ENCODE measurements at regions not wholly inside any gene's neighbourhood (a gene's known extent, or its start where the extent isn't known, plus 50 kb on each side); places are given as distances from the start of the nearest gene placed in this dataset.

DNA sequence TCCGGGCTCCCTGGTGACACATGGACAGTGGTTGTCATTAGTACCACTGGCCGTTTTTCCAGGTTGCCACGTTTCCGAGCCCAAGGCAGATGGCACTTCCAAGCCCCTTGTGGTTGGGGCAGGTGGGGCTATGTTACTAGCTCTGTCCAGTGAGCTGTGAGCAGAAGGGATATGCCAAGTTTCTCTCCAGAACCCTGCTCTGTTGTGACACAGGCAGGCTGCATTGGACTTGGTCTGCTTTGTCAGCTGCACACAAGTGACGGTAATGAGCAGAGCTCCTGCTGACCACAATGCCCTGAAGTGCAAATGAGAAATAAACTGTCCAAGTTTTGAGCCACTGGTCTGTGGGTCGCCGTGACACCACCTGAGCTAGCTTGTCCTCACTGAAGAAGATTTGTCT lies 118.8 kb downstream of the GYPC start:
- Mint-ChIP-seq H3K36me3 (peaks cover 0 to 2% of the 10 kb centered on the region in 2 donors), H3K9me3 (peaks cover 0 to 2% (median 0%) of the 10 kb centered on the region in 8 donors), H3K4me1 (peaks cover 9 to 20% (median 14%) of the 10 kb centered on the region in 4 donors), H3K27me3 (peaks cover 2 to 4% of the 10 kb centered on the region in 2 donors), H3K27ac (peak overlapping the region in 3 of 7 donors; percentile 9 to 83 (median 69)), H3K4me3 (peak overlapping the region in 3 of 8 donors; percentile 12 to 85 (median 26))
- Histone ChIP-seq H3K27ac (ENCODE audit: low read depth, low read length) (no peak overlapping the region), H3K27me3 (ENCODE audit: insufficient read depth, low read length) (no peaks in the 10 kb centered on the region), H3K4me3 (ENCODE audit: low read length in 2 of 2) (no peak overlapping the region), H3K4me1 (ENCODE audit: insufficient read depth, low read length) (peaks cover 5% of the 10 kb centered on the region), H3K9me3 (ENCODE audit: control insufficient read depth in 1 of 2, low read length in 2 of 2) (no peaks in the 10 kb centered on the region), H3K36me3 (ENCODE audit: insufficient read depth, low read length) (no peaks in the 10 kb centered on the region)
- intact Hi-C loops (cut with micrococcal nuclease): no loop called here
- ChIA-PET CTCF (ENCODE audit: partially characterized antibody) (interaction anchor here (0.7 to 12.3 kb wide), 5 partner anchors 9 to 376 kb away, joined by 3 to 234 read pairs (median 3); no protein-coding TSS in a partner anchor), POLR2A (ENCODE audit: partially characterized antibody) (no interaction called here)
- no peak for DNase-seq

DNA sequence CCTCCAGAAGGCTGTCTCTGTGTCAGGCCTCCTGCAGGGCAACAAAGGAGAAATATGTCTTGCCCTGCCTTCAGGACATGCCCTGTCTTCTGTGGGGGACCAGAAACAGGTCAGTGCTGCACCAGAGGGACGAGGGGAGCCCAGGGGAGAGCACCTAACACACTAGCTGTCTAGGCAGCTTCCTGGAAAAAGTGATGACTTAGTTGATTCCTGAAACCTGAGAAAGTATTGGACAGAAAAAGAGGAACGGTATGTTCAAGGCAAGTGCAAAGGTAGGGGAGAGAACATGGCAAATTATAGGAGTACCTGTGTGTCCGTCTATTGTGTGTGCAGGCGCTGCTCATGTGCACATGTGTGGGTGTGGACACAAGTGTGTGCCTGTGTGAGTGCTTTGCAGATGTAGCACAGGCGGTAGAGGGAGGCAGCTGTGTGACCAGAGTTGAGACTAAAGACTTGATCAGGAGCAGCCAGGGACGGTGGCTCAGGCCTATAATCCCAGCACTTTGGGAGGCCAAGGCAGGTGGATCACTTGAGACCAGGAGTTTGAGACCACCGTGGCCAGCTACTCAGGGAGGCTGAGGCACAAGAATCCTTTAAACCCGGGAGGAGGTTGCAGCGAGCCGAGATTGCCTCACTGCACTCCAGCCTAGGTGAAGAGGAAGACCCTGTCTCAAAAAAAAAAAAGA lies 119.5 kb downstream of the GYPC start:
- peaks cover 9 to 20% (median 12%) of the 10 kb centered on the region in 4 donors for H3K4me1 Mint-ChIP-seq
- intact Hi-C loops (cut with micrococcal nuclease): no loop called here
- peaks cover 2 to 4% of the 10 kb centered on the region in 2 donors for H3K27me3 Mint-ChIP-seq
- Histone ChIP-seq H3K36me3 (ENCODE audit: insufficient read depth, low read length) (no peaks in the 10 kb centered on the region), H3K27ac (ENCODE audit: low read depth, low read length) (no peak overlapping the region), H3K4me3 (ENCODE audit: low read length in 2 of 2) (no peak overlapping the region), H3K27me3 (ENCODE audit: insufficient read depth, low read length) (no peaks in the 10 kb centered on the region), H3K4me1 (ENCODE audit: insufficient read depth, low read length) (peaks cover 5% of the 10 kb centered on the region), H3K9me3 (ENCODE audit: control insufficient read depth in 1 of 2, low read length in 2 of 2) (no peaks in the 10 kb centered on the region)
- no peak for DNase-seq
- ChIA-PET CTCF (ENCODE audit: partially characterized antibody) (interaction anchor here (0.7 to 12.3 kb wide), 7 partner anchors 8 to 377 kb away, joined by 3 to 234 read pairs (median 8); no protein-coding TSS in a partner anchor), POLR2A (ENCODE audit: partially characterized antibody) (interaction anchor here (1.6 kb wide), 1 partner anchor 246 kb away, joined by 3 read pairs; no protein-coding TSS in a partner anchor)
- H3K27ac Mint-ChIP-seq: peak overlapping the region in 5 of 7 donors; percentile 59 to 86 (median 82)
- peaks cover 0 to 2% of the 10 kb centered on the region in 2 donors for H3K36me3 Mint-ChIP-seq
- H3K9me3 Mint-ChIP-seq: peaks cover 0 to 2% (median 0%) of the 10 kb centered on the region in 8 donors
- peak overlapping the region; percentile 76 to 94 (median 88) for H3K4me3 Mint-ChIP-seq

DNA sequence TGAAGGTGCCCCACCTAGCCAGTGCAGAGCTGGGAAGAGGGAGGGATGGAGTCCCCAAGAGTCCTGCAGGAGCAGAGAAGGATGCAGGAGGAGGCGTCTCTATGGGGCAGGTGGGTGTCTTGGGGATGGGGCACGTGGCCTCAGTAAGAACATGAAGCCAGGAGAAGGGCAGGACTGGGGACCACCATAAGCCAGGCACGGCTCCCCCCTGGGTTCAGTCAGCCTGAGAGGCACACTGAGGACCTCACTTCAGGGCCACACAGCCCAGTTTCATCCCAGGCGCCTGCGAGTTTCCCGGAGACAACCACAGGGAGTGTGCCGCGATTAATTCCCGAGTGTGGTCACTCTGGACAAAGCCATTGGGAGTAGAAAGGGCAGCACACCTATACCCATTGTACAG lies 120.3 kb downstream of the GYPC start:
- H3K36me3 Mint-ChIP-seq: peaks cover 0 to 2% of the 10 kb centered on the region in 2 donors
- H3K36me3 ChIP-seq (ENCODE audit: insufficient read depth, low read length): no peaks in the 10 kb centered on the region
- peaks cover 0 to under 1% (median 0%) of the 10 kb centered on the region in 8 donors for H3K9me3 Mint-ChIP-seq
- peak overlapping the region in 1 of 2 donors; percentile 76 for H3K4me3 ChIP-seq (ENCODE audit: low read length in 2 of 2)
- peaks cover 4% of the 10 kb centered on the region in 2 donors for H3K27me3 Mint-ChIP-seq
- POLR2A ChIA-PET (ENCODE audit: partially characterized antibody): interaction anchor here (1.1 to 2.2 kb wide), 4 partner anchors 114 to 248 kb away, joined by 3 to 12 read pairs (median 8); no protein-coding TSS in a partner anchor
- no peaks in the 10 kb centered on the region for H3K27me3 ChIP-seq (ENCODE audit: insufficient read depth, low read length)
- H3K4me3 Mint-ChIP-seq: peak overlapping the region; percentile 76 to 94 (median 88)
- no peaks in the 10 kb centered on the region for H3K9me3 ChIP-seq (ENCODE audit: control insufficient read depth in 1 of 2, low read length in 2 of 2)
- peak overlapping the region in 4 of 7 donors; percentile 63 to 86 (median 73) for H3K27ac Mint-ChIP-seq
- peaks cover 9 to 20% (median 11%) of the 10 kb centered on the region in 4 donors for H3K4me1 Mint-ChIP-seq
- H3K4me1 ChIP-seq (ENCODE audit: insufficient read depth, low read length): peaks cover 5% of the 10 kb centered on the region
- intact Hi-C loops (cut with micrococcal nuclease): loop anchor here (2.0 kb wide), 1 partner anchor 119 kb away; the partner anchor contains the start of gene GYPC
- no peak overlapping the region for H3K27ac ChIP-seq (ENCODE audit: low read depth, low read length)
- CTCF ChIA-PET (ENCODE audit: partially characterized antibody): interaction anchor here (0.9 to 12.3 kb wide), 19 partner anchors 10 to 378 kb away, joined by 3 to 234 read pairs (median 7); no protein-coding TSS in a partner anchor
- peak in 2 of 5 donors; percentile 5 for DNase-seq

DNA sequence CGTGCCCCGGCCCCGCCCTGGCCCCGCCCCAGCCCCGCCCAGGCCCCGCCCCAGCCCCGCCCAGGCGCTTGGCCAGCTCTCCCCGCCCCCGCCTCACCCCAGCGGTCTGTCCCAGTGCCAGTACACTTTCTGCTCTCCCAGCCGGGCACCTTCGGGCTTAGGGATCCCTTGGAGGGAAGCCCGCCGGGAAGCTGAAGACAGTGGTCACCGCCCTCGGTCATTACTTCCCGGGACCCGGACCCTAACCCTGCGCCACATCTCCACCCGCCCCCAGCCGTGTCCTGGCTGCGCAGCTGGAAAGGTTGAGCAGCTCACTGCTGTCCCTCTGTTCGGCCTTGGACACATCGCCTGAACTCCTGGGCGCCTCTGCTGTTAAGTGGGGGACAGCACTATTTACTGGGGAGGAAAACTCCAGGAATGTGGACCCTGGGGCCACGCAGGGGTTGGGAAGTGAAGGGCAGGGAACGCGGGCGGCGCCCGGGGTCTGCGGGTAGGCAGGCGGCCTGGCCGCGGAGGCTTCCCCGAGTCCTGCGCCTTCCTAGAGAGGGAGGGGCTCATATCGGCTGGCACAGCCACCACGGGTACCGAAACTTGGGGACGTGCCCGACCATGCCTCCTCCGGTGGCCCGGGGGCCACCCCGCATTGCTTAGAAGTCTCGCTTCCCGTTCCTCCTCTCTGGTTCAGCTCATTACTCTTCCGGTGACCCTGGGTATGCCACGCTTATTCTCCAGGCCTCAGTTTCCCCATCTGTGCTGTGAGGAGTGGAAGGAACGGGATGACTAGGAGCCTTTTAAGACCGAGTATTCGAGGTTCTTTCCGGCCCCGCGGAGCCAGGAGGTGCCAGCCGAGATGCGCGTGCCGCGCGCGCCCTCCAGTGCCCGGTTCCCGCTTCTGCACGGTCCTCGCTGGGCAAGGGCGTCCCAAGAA lies 121.0 kb downstream of the GYPC start:
- Mint-ChIP-seq H3K4me3 (peak overlapping the region; percentile 89 to 97 (median 93)), H3K4me1 (peaks cover 9 to 20% (median 11%) of the 10 kb centered on the region in 4 donors), H3K36me3 (peaks cover 0 to 2% of the 10 kb centered on the region in 2 donors), H3K27me3 (peaks cover 7% of the 10 kb centered on the region in 2 donors), H3K27ac (peak overlapping the region; percentile 19 to 92 (median 77)), H3K9me3 (no peaks in the 10 kb centered on the region)
- DNase-seq: peak; percentile 65 to 79 (median 79)
- H3K4me3 ChIP-seq (ENCODE audit: low read length in 2 of 2): peak overlapping the region; percentile 76 to 88
- H3K4me1 ChIP-seq (ENCODE audit: insufficient read depth, low read length): peaks cover 5% of the 10 kb centered on the region
- H3K36me3 ChIP-seq (ENCODE audit: insufficient read depth, low read length): no peaks in the 10 kb centered on the region
- H3K9me3 ChIP-seq (ENCODE audit: control insufficient read depth in 1 of 2, low read length in 2 of 2): no peaks in the 10 kb centered on the region
- POLR2A ChIA-PET (ENCODE audit: partially characterized antibody): interaction anchor here (1.0 to 2.2 kb wide), 5 partner anchors 114 to 249 kb away, joined by 3 to 12 read pairs (median 3); no protein-coding TSS in a partner anchor
- H3K27ac ChIP-seq (ENCODE audit: low read depth, low read length): peak overlapping the region; percentile 42
- CTCF ChIA-PET (ENCODE audit: partially characterized antibody): interaction anchor here (0.7 to 12.3 kb wide), 25 partner anchors 9 to 378 kb away, joined by 3 to 234 read pairs (median 5); no protein-coding TSS in a partner anchor
- intact Hi-C loops (cut with micrococcal nuclease): loop anchor here (1.0 to 2.0 kb wide), 4 partner anchors 120 to 418 kb away; partner anchors contain the start of gene GYPC
- H3K27me3 ChIP-seq (ENCODE audit: insufficient read depth, low read length): no peaks in the 10 kb centered on the region

DNA sequence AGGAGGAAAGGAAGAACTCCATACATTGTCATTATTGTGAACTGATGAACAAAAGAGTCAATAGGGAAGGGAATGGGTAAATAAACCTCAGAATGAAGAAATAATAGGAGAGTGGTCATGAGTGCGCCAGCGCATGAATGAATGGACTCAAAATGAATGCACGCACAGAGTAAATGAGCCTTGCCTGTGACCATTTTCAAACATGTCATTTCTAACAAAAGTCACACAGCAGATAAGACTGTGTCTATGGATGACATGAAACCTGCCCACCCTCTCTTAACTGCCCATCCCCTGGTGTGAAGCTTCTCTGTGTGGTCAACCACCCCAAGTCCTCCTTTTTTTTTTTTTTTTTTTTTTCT lies 121.1 kb upstream of the TEX51 start:
- peaks cover 10 to 12% of the 10 kb centered on the region in 2 donors for H3K27me3 Mint-ChIP-seq
- no peak for DNase-seq
- Histone ChIP-seq H3K27ac (ENCODE audit: low read depth, low read length) (no peak overlapping the region), H3K9me3 (ENCODE audit: control insufficient read depth in 1 of 2, low read length in 2 of 2) (no peaks in the 10 kb centered on the region), H3K27me3 (ENCODE audit: insufficient read depth, low read length) (no peaks in the 10 kb centered on the region), H3K4me1 (ENCODE audit: insufficient read depth, low read length) (peaks cover 5% of the 10 kb centered on the region), H3K36me3 (ENCODE audit: insufficient read depth, low read length) (no peaks in the 10 kb centered on the region), H3K4me3 (ENCODE audit: low read length in 2 of 2) (peak overlapping the region in 1 of 2 donors; percentile 76)
- H3K27ac Mint-ChIP-seq: peak overlapping the region in 4 of 7 donors; percentile 26 to 90 (median 62)
- no peaks in the 10 kb centered on the region for H3K9me3 Mint-ChIP-seq
- H3K4me3 Mint-ChIP-seq: peak overlapping the region; percentile 89 to 97 (median 93)
- intact Hi-C loops (cut with micrococcal nuclease): loop anchor here (1.0 to 2.0 kb wide), 4 partner anchors 121 to 418 kb away; partner anchors contain the start of gene GYPC
- ChIA-PET CTCF (ENCODE audit: partially characterized antibody) (interaction anchor here (0.7 to 12.3 kb wide), 18 partner anchors 10 to 379 kb away, joined by 3 to 234 read pairs (median 8); no protein-coding TSS in a partner anchor), POLR2A (ENCODE audit: partially characterized antibody) (interaction anchor here (1.0 to 2.2 kb wide), 3 partner anchors 120 to 249 kb away, joined by 3 to 12 read pairs (median 12); no protein-coding TSS in a partner anchor)
- H3K36me3 Mint-ChIP-seq: peaks cover 0 to 2% of the 10 kb centered on the region in 2 donors
- peaks cover 9 to 20% (median 11%) of the 10 kb centered on the region in 4 donors for H3K4me1 Mint-ChIP-seq

DNA sequence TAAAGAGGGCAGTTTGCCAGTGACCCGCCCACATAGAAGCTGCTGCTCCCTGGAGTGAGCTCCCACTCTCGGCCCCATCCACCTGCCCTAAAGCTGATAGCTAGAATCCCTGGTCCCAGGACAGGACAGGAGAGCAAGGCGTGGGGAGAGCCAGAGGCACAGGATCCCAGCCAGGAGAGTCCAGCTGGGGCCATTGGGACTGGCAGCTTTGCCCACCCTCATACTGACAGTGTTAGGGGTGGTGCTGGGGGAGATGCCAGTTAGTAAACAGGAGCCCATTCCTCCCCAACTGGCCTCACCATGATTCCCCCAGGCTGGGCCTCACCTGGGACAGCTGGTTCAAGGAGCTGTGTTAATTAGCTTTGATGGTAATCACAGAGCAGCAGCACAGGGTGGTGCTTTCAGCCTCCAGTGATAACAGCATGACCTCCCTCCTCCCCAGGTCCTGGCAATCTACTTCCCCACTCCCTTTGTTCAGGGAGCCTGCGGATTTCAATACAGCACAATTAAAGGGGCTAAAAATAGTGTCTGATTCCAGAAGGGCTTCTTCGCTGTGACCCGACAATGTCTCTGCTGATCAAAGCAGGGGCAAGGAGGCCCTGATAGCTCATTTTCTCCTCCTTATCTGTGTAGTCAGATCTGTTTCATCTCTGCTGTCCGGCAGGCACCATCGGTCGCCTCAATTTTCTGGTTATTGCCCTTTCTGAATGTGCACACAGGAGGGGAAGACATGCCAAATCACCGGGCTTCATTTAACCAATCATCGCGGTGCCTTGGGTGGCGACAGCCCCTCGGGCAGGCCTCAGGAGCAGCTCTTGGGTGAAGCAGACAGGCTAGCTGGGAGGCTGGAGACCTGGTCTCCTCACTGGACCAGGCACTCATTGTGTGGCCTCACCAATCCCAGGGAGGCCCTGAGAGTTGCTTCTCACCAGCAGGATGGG lies 119.9 kb upstream of the TEX51 start:
- CTCF ChIA-PET (ENCODE audit: partially characterized antibody): interaction anchor here (1.1 to 12.3 kb wide), 10 partner anchors 16 to 380 kb away, joined by 3 to 234 read pairs (median 8); no protein-coding TSS in a partner anchor
- peaks cover 10 to 12% of the 10 kb centered on the region in 2 donors for H3K27me3 Mint-ChIP-seq
- no peak for DNase-seq

More for the DNA sequence above, 119.9 kb upstream of the TEX51 start:
- no peaks in the 10 kb centered on the region for H3K9me3 Mint-ChIP-seq
- H3K4me3 Mint-ChIP-seq: peak overlapping the region in 3 of 8 donors; percentile 25 to 60 (median 27)
- no peaks in the 10 kb centered on the region for H3K9me3 ChIP-seq (ENCODE audit: control insufficient read depth in 1 of 2, low read length in 2 of 2)
- POLR2A ChIA-PET (ENCODE audit: partially characterized antibody): no interaction called here
- H3K4me3 ChIP-seq (ENCODE audit: low read length in 2 of 2): no peak overlapping the region
- H3K27ac Mint-ChIP-seq: no peak overlapping the region
- peaks cover 5% of the 10 kb centered on the region for H3K4me1 ChIP-seq (ENCODE audit: insufficient read depth, low read length)
- intact Hi-C loops (cut with micrococcal nuclease): no loop called here
- H3K27me3 ChIP-seq (ENCODE audit: insufficient read depth, low read length): no peaks in the 10 kb centered on the region
- H3K36me3 ChIP-seq (ENCODE audit: insufficient read depth, low read length): no peaks in the 10 kb centered on the region
- no peak overlapping the region for H3K27ac ChIP-seq (ENCODE audit: low read depth, low read length)
- peaks cover 0 to 2% of the 10 kb centered on the region in 2 donors for H3K36me3 Mint-ChIP-seq
- peaks cover 9 to 20% (median 11%) of the 10 kb centered on the region in 4 donors for H3K4me1 Mint-ChIP-seq

All from CD4-positive, alpha-beta memory T cell (primary cell).